ENCODE measurements at regions not wholly inside any gene's neighbourhood (a gene's known extent, or its start where the extent isn't known, plus 50 kb on each side); places are given as distances from the start of the nearest gene placed in this dataset.

DNA sequence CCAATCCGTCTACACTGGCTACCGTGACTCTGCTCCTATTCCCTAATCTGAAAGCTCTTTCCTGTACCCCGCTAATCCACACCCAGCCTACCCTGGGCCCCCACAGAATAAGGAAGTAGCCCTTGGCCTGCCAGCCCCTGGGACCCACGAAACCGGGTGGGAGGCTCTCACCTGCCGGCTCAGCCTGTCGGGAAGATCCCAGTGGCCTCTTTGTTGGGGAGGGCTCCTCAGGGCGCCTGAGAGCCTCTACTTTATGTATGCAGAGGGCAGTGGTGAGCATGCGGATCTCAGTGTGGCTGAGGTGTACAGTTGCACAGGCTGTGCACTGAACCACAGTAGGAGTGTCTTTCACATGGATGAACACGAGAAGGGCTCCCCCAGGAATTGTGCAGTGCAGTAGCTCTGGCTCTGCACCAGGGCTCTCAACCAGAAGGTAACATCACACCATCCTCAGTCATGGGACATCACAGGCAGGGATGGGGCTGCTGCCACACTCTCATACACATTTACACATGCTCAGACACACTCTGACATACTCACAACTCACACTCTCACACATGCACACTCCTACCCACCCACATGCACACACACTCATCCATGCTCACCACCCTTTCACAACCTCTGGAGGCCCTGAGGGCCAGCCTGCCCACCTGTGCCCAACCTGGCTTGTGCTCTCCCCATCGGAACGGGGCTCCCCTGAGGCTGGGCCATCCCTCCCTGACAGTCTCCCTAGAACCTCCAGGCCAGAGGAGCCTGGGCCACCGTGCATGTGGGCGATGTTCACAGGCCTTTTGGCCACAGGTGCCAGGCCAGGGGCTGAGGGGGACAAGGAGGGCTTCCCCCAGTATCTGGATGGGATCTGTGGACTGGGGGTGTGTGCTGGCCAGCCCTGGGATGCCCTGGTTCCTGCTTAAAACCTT is 135.0 kb downstream of the URI1 start:
- TF ChIP-seq YY1 (IDR thresholded peaks at IDR 0.05) (no peak), CTCF (IDR thresholded peaks at IDR 0.05; ENCODE audit: low read depth, low read length, missing input control) (no peak), ATF3 (IDR thresholded peaks at IDR 0.05) (no peak), FOXA1 (IDR thresholded peaks at IDR 0.05) (no peak)

Data from liver (tissue), 3 donors.